ENCODE measurements at regions not wholly inside any gene's neighbourhood (a gene's known extent, or its start where the extent isn't known, plus 50 kb on each side); places are given as distances from the start of the nearest gene placed in this dataset.

GRCh38 chr11:71181566-71181965, 70.8 kb downstream of the SHANK2 start:
- H3K27ac ChIP-seq (ENCODE audit: low read depth in 1 of 2, low read length in 2 of 2): no peak overlapping the region
- DNase-seq (ENCODE audit: low spot score): peak; percentile 16
- H3K27me3 ChIP-seq (ENCODE audit: control insufficient read depth in 4 of 4, insufficient read depth in 4 of 4, low read length in 3 of 4): no peaks in the 10 kb centered on the region
- peaks cover 0 to 2% (median 0%) of the 10 kb centered on the region in 4 donors for H3K36me3 ChIP-seq (ENCODE audit: control insufficient read depth in 4 of 4, insufficient read depth in 3 of 4, low read depth in 1 of 4, low read length in 3 of 4)
- 94% methylated on average over 14 of the region's 14 CpGs for WGBS
- H3K4me1 ChIP-seq (ENCODE audit: control insufficient read depth in 4 of 4, insufficient read depth in 4 of 4, low read length in 3 of 4): peaks cover 0 to 21% (median 16%) of the 10 kb centered on the region in 4 donors
- H3K9me3 ChIP-seq (ENCODE audit: control insufficient read depth in 4 of 4, low read length in 3 of 4): no peaks in the 10 kb centered on the region
- no peak overlapping the region for H3K4me3 ChIP-seq (ENCODE audit: low read depth in 1 of 3, low read length in 3 of 3)
- H3K9ac ChIP-seq (ENCODE audit: low read depth in 1 of 2, low read length in 2 of 2): no peak overlapping the region
- TF ChIP-seq MAX (IDR thresholded peaks at IDR 0.05) (no peak), RAD21 (IDR thresholded peaks at IDR 0.05) (no peak), EGR1 (IDR thresholded peaks at IDR 0.05; ENCODE audit: low read depth in 2 of 2) (no peak), NR2F2 (IDR thresholded peaks at IDR 0.05) (no peak), GABPA (IDR thresholded peaks at IDR 0.05 in 1 of 2, conservative IDR thresholded peaks at IDR 0.05 in 1 of 2) (no peak), ZBTB33 (IDR thresholded peaks at IDR 0.05) (no peak), SP1 (IDR thresholded peaks at IDR 0.05) (no peak), HNF4G (IDR thresholded peaks at IDR 0.05) (no peak), HNF4A (conservative IDR thresholded peaks at IDR 0.05) (no peak)
- TF ChIP-seq, protein P1, sequence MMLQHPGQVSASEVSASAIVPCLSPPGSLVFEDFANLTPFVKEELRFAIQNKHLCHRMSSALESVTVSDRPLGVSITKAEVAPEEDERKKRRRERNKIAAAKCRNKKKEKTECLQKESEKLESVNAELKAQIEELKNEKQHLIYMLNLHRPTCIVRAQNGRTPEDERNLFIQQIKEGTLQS (IDR thresholded peaks at IDR 0.05): no peak

GRCh38 chr11:71180694-71181470, 71.5 kb downstream of the SHANK2 start:
- Histone ChIP-seq H3K4me1 (ENCODE audit: control insufficient read depth in 4 of 4, insufficient read depth in 4 of 4, low read length in 3 of 4) (peaks cover 0 to 21% (median 16%) of the 10 kb centered on the region in 4 donors), H3K27ac (ENCODE audit: low read depth in 1 of 2, low read length in 2 of 2) (no peak overlapping the region), H3K9ac (ENCODE audit: low read depth in 1 of 2, low read length in 2 of 2) (no peak overlapping the region), H3K4me3 (ENCODE audit: low read depth in 1 of 3, low read length in 3 of 3) (no peak overlapping the region), H3K36me3 (ENCODE audit: control insufficient read depth in 4 of 4, insufficient read depth in 3 of 4, low read depth in 1 of 4, low read length in 3 of 4) (peaks cover 0 to 2% (median 0%) of the 10 kb centered on the region in 4 donors), H3K27me3 (ENCODE audit: control insufficient read depth in 4 of 4, insufficient read depth in 4 of 4, low read length in 3 of 4) (no peaks in the 10 kb centered on the region), H3K9me3 (ENCODE audit: control insufficient read depth in 4 of 4, low read length in 3 of 4) (no peaks in the 10 kb centered on the region)
- DNase-seq (ENCODE audit: low spot score): peak; percentile 23
- TF ChIP-seq HNF4G (IDR thresholded peaks at IDR 0.05): no peak
- no peak for TF ChIP-seq HNF4A (conservative IDR thresholded peaks at IDR 0.05)
- no peak for TF ChIP-seq NR2F2 (IDR thresholded peaks at IDR 0.05)
- TF ChIP-seq JUND (IDR thresholded peaks at IDR 0.05): no peak
- no peak for TF ChIP-seq SP1 (IDR thresholded peaks at IDR 0.05)
- TF ChIP-seq, protein P2, sequence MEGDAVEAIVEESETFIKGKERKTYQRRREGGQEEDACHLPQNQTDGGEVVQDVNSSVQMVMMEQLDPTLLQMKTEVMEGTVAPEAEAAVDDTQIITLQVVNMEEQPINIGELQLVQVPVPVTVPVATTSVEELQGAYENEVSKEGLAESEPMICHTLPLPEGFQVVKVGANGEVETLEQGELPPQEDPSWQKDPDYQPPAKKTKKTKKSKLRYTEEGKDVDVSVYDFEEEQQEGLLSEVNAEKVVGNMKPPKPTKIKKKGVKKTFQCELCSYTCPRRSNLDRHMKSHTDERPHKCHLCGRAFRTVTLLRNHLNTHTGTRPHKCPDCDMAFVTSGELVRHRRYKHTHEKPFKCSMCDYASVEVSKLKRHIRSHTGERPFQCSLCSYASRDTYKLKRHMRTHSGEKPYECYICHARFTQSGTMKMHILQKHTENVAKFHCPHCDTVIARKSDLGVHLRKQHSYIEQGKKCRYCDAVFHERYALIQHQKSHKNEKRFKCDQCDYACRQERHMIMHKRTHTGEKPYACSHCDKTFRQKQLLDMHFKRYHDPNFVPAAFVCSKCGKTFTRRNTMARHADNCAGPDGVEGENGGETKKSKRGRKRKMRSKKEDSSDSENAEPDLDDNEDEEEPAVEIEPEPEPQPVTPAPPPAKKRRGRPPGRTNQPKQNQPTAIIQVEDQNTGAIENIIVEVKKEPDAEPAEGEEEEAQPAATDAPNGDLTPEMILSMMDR (IDR thresholded peaks at IDR 0.05; ENCODE audit: low read depth, low read length, missing input control): no peak
- no peak for TF ChIP-seq REST (IDR thresholded peaks at IDR 0.05)
- TF ChIP-seq FOXA2 (IDR thresholded peaks at IDR 0.05): no peak
- TF ChIP-seq EGR1 (IDR thresholded peaks at IDR 0.05; ENCODE audit: low read depth in 2 of 2): no peak
- TF ChIP-seq ZBTB33 (IDR thresholded peaks at IDR 0.05): no peak
- TF ChIP-seq GABPA (IDR thresholded peaks at IDR 0.05 in 1 of 2, conservative IDR thresholded peaks at IDR 0.05 in 1 of 2): no peak
- TF ChIP-seq TAF1 (conservative IDR thresholded peaks at IDR 0.05): no peak
- no peak for TF ChIP-seq RXRA (IDR thresholded peaks at IDR 0.05)
- WGBS: 76% methylated on average over 15 of the region's 15 CpGs

All from liver (tissue), 8 donors.